ENCODE measurements at regions not wholly inside any gene's neighbourhood (a gene's known extent, or its start where the extent isn't known, plus 50 kb on each side); places are given as distances from the start of the nearest gene placed in this dataset.
A peak's percentile ranks its signal among the peaks of the same experiment; 100 is the strongest.

GRCh38 chr12:75820071-75820470 is 211.5 kb downstream of the PHLDA1 start:
- no peak overlapping the region for H3K4me3 Mint-ChIP-seq
- peaks cover 4% of the 10 kb centered on the region for H3K4me1 Mint-ChIP-seq
- no peaks in the 10 kb centered on the region for H3K9me3 Mint-ChIP-seq
- no peak for DNase-seq
- H3K27me3 Mint-ChIP-seq = peaks cover 28% of the 10 kb centered on the region
- intact Hi-C loops (cut with micrococcal nuclease) = no loop called here
- no peak overlapping the region for H3K27ac Mint-ChIP-seq
- H3K36me3 Mint-ChIP-seq (ENCODE audit: low read depth) = no peaks in the 10 kb centered on the region

DNA sequence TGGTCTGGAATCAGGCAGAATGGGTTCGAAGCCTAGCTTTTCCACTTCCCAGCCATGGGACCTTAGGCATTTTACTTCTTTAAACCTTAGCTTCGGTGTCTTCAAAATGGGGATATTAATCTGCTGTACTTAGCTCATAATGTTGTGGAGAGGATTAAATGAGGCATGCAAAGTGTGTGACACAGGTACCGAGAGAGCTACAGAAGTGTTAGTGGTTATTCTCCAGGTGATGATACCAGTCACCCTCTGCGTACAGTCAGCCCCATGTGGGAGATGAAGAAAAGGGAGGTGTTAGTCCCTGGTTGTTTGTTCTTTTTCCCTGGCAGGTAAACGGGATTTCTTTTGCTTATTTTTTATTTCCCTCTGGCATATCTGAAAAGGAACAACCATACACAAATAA is 212.1 kb downstream of the PHLDA1 start:
- peaks cover 25% of the 10 kb centered on the region for H3K27me3 Mint-ChIP-seq
- H3K36me3 Mint-ChIP-seq (ENCODE audit: low read depth) = no peaks in the 10 kb centered on the region
- H3K4me3 Mint-ChIP-seq = no peak overlapping the region
- no peak for DNase-seq
- intact Hi-C loops (cut with micrococcal nuclease) = loop anchor here (5.0 to 10.0 kb wide), 2 partner anchors 118 to 295 kb away; no protein-coding TSS in a partner anchor
- H3K27ac Mint-ChIP-seq = no peak overlapping the region
- no peaks in the 10 kb centered on the region for H3K9me3 Mint-ChIP-seq
- H3K4me1 Mint-ChIP-seq = peaks cover 4% of the 10 kb centered on the region

GRCh38 chr12:75818863-75819262 is 212.7 kb downstream of the PHLDA1 start:
- H3K36me3 Mint-ChIP-seq (ENCODE audit: low read depth) = no peaks in the 10 kb centered on the region
- H3K9me3 Mint-ChIP-seq = no peaks in the 10 kb centered on the region
- no peak for DNase-seq
- H3K4me3 Mint-ChIP-seq = no peak overlapping the region
- intact Hi-C loops (cut with micrococcal nuclease) = loop anchor here (5.0 to 10.0 kb wide), 2 partner anchors 118 to 294 kb away; no protein-coding TSS in a partner anchor
- peaks cover 21% of the 10 kb centered on the region for H3K27me3 Mint-ChIP-seq
- no peak overlapping the region for H3K27ac Mint-ChIP-seq
- H3K4me1 Mint-ChIP-seq = peaks cover 4% of the 10 kb centered on the region

- Mint-ChIP-seq H3K4me1 (peaks cover 12% of the 10 kb centered on the region), H3K36me3 (ENCODE audit: low read depth) (no peaks in the 10 kb centered on the region), H3K9me3 (no peaks in the 10 kb centered on the region), H3K4me3 (no peak overlapping the region), H3K27me3 (peaks cover 7% of the 10 kb centered on the region), H3K27ac (no peak overlapping the region)
- no peak for DNase-seq
- intact Hi-C loops (cut with micrococcal nuclease) = loop anchor here (1.0 to 10.0 kb wide), 3 partner anchors 120 to 292 kb away; no protein-coding TSS in a partner anchor
These were observed 214.7 kb downstream of the PHLDA1 start for GRCh38 chr12:75816897-75817296.

- Mint-ChIP-seq H3K4me1 (peaks cover 13% of the 10 kb centered on the region), H3K4me3 (no peak overlapping the region), H3K9me3 (peaks cover under 1% of the 10 kb centered on the region), H3K27ac (no peak overlapping the region), H3K36me3 (ENCODE audit: low read depth) (no peaks in the 10 kb centered on the region), H3K27me3 (peaks cover 3% of the 10 kb centered on the region)
- intact Hi-C loops (cut with micrococcal nuclease) = loop anchor here (5.0 to 10.0 kb wide), 2 partner anchors 122 to 291 kb away; no protein-coding TSS in a partner anchor
- no peak for DNase-seq
These were observed 215.8 kb downstream of the PHLDA1 start for GRCh38 chr12:75815756-75816155.

- peaks cover 3% of the 10 kb centered on the region for H3K27me3 Mint-ChIP-seq
- DNase-seq = no peak
- intact Hi-C loops (cut with micrococcal nuclease) = loop anchor here (5.0 to 10.0 kb wide), 2 partner anchors 122 to 290 kb away; no protein-coding TSS in a partner anchor
- H3K27ac Mint-ChIP-seq = no peak overlapping the region
- H3K36me3 Mint-ChIP-seq (ENCODE audit: low read depth) = no peaks in the 10 kb centered on the region
- H3K4me3 Mint-ChIP-seq = no peak overlapping the region
- H3K4me1 Mint-ChIP-seq = peaks cover 13% of the 10 kb centered on the region
- H3K9me3 Mint-ChIP-seq = peaks cover 3% of the 10 kb centered on the region
These were observed 216.5 kb downstream of the PHLDA1 start for GRCh38 chr12:75814851-75815754.

- Mint-ChIP-seq H3K9me3 (peaks cover 20% of the 10 kb centered on the region), H3K4me3 (no peak overlapping the region), H3K27ac (peak overlapping the region; percentile 7), H3K27me3 (peaks cover 3% of the 10 kb centered on the region), H3K4me1 (peaks cover 13% of the 10 kb centered on the region), H3K36me3 (ENCODE audit: low read depth) (peaks cover 2% of the 10 kb centered on the region)
- no peak for DNase-seq
- intact Hi-C loops (cut with micrococcal nuclease) = loop anchor here (10.0 kb wide), 1 partner anchor 288 kb away; no protein-coding TSS in a partner anchor
These were observed 218.5 kb downstream of the PHLDA1 start for GRCh38 chr12:75813072-75813471.

DNA sequence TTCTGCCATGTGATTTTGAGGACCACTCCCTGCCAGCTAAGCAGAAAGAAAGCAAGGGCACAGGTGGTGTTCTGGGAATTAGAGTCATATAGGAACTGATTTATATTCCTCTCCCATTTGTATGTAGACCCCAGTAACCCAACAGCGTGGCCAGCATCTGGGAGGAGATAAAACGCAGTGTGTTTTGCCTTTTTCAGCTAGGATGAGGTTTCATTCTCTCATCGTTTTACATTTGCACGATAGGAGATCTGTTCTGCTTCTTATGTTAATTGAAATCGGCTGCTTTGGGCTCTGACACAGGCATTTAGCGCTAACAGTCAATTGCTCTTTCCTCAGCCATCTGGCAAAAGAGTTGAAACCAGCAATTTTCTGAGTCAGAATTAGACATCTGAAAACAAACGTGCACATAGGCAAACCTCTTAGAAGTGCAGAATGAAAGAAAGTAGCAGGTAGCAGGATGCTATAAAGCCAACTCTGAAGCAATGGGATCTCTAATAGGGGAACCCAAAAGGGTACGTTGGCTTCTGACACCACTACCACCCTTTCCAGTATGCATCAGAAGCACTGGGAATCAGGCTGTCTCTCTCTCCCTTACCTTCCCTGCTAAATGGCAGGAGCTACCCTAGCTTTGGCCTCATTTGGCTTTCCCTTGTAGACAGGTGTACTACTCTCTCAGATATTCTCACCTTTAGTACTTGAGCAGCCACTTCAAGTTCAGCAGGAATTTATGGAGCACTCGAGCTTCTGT is 219.1 kb downstream of the PHLDA1 start:
- peaks cover 3% of the 10 kb centered on the region for H3K27me3 Mint-ChIP-seq

DNA sequence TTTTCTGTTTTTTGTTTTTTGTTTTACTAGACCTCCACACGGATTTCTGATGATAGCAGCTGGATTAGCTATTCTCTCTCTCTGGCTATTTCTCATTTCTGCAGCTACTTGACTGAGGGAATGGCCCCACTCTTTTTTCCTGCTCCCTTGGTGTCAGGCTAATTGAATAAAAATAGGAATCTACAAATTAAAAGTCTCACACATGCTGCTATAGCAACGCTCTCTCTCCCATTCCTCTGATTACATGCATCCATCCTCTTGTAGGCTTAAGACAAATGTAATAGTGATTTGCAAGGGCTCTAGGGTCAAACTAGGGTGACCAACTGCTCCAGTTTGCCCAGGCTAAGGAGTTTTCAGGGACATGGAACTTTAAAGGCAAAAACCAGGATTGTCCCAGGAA is 221.8 kb downstream of the PHLDA1 start:
- peaks cover 9% of the 10 kb centered on the region for H3K4me1 Mint-ChIP-seq
- DNase-seq = no peak
- no peak overlapping the region for H3K27ac Mint-ChIP-seq
- H3K27me3 Mint-ChIP-seq = peaks cover 7% of the 10 kb centered on the region
- intact Hi-C loops (cut with micrococcal nuclease) = loop anchor here (10.0 kb wide), 1 partner anchor 285 kb away; no protein-coding TSS in a partner anchor
- peaks cover 33% of the 10 kb centered on the region for H3K9me3 Mint-ChIP-seq
- H3K36me3 Mint-ChIP-seq (ENCODE audit: low read depth) = peaks cover 2% of the 10 kb centered on the region
- H3K4me3 Mint-ChIP-seq = no peak overlapping the region

More for the DNA sequence above, 219.1 kb downstream of the PHLDA1 start:
- Mint-ChIP-seq H3K4me1 (peaks cover 13% of the 10 kb centered on the region), H3K9me3 (peaks cover 24% of the 10 kb centered on the region), H3K36me3 (ENCODE audit: low read depth) (peaks cover 2% of the 10 kb centered on the region), H3K4me3 (no peak overlapping the region), H3K27ac (no peak overlapping the region)
- intact Hi-C loops (cut with micrococcal nuclease) = loop anchor here (10.0 kb wide), 1 partner anchor 288 kb away; no protein-coding TSS in a partner anchor
- no peak for DNase-seq

DNA sequence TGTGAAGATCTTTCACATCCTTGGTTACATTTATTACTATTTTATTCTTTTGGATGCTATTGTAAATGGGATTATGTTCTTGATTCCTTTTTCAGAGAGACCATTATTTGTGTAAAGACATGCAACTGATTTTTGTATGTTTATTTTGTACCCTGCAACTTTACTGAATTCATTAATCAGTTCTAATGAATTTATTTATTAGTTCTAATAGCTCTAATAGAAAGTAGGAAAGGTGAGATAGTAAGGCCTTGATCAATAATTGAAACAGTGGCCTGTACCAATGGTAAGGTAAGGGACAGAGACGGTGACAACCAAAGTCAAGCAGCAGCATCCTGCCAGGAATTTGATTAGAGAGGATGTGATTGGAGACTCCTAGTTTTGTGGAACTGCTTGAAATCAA is 224.1 kb downstream of the PHLDA1 start:
- DNase-seq = no peak
- Mint-ChIP-seq H3K36me3 (ENCODE audit: low read depth) (peaks cover 2% of the 10 kb centered on the region), H3K4me3 (no peak overlapping the region), H3K27me3 (peaks cover 6% of the 10 kb centered on the region), H3K9me3 (peaks cover 33% of the 10 kb centered on the region), H3K27ac (no peak overlapping the region), H3K4me1 (peaks cover 6% of the 10 kb centered on the region)
- intact Hi-C loops (cut with micrococcal nuclease) = no loop called here

DNA sequence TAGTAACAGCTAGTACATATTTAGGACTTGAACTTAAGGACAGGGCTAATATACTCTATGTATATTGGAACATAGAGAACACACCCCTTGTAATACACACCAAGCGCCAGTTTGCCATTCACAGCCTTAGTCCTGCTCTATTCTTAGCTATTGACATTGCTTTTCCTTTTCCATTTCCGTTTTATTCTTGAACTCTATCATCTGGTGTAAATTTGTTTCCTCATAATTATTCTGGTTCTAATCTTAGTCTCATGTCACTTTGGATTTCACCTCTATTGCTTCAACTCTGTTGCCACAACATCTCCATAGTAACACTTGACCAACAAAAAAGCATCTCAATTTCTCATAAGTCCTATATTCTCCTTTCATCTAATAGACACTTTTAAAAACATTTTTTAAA is 225.7 kb downstream of the PHLDA1 start:
- intact Hi-C loops (cut with micrococcal nuclease) = no loop called here
- H3K27ac Mint-ChIP-seq = no peak overlapping the region

DNA sequence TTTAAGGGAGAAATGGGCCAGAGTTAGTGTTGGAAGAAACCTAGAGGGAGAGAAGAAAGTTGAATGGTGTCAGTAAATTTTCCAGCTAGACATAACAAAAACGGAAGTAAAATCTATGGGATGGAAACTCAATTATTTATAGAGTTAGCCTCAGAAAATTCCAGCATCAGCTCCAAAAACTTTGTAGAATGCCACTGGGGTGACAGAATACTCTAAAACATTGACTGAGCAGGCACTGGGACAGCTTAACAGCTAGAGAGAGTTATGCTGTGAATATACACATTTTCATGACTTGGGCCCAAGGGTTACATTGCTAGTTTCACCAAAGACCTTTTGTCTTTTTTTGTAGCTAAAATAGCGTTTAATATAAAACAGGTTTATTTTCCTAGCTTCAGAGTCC is 226.3 kb downstream of the PHLDA1 start:
- no peak overlapping the region for H3K4me3 Mint-ChIP-seq
- peaks cover 4% of the 10 kb centered on the region for H3K27me3 Mint-ChIP-seq
- peaks cover 2% of the 10 kb centered on the region for H3K36me3 Mint-ChIP-seq (ENCODE audit: low read depth)
- H3K27ac Mint-ChIP-seq = no peak overlapping the region
- no peak for DNase-seq
- intact Hi-C loops (cut with micrococcal nuclease) = no loop called here
- H3K4me1 Mint-ChIP-seq = no peaks in the 10 kb centered on the region
- peaks cover 34% of the 10 kb centered on the region for H3K9me3 Mint-ChIP-seq

More for the DNA sequence above, 225.7 kb downstream of the PHLDA1 start:
- H3K36me3 Mint-ChIP-seq (ENCODE audit: low read depth) = peaks cover 2% of the 10 kb centered on the region
- no peak overlapping the region for H3K4me3 Mint-ChIP-seq
- peaks cover 4% of the 10 kb centered on the region for H3K27me3 Mint-ChIP-seq
- peaks cover 38% of the 10 kb centered on the region for H3K9me3 Mint-ChIP-seq
- no peak for DNase-seq
- no peaks in the 10 kb centered on the region for H3K4me1 Mint-ChIP-seq

- peaks cover 5% of the 10 kb centered on the region for H3K9me3 Mint-ChIP-seq
- H3K27ac Mint-ChIP-seq = no peak overlapping the region
- no peak for DNase-seq
- intact Hi-C loops (cut with micrococcal nuclease) = no loop called here
- peaks cover 12% of the 10 kb centered on the region for H3K27me3 Mint-ChIP-seq
- no peak overlapping the region for H3K4me3 Mint-ChIP-seq
- H3K36me3 Mint-ChIP-seq (ENCODE audit: low read depth) = no peaks in the 10 kb centered on the region
- H3K4me1 Mint-ChIP-seq = no peaks in the 10 kb centered on the region
These were observed 233.2 kb downstream of the PHLDA1 start for GRCh38 chr12:75798136-75798926.
